Ishikawa (cell line): ENCODE measurements at regions not wholly inside any gene's neighbourhood (a gene's known extent, or its start where the extent isn't known, plus 50 kb on each side); places are given as distances from the start of the nearest gene placed in this dataset.

ENCODE experiments used
- EP300 ChIP-seq: IDR thresholded peaks from 2 replicates; pipeline ENCODE4 v1.6.1; 2012; ENCODE audit warnings: borderline replicate concordance
- MAX ChIP-seq: IDR thresholded peaks from 2 replicates; pipeline ENCODE4 v1.6.1; 2012
- NFIC ChIP-seq: IDR thresholded peaks from 2 replicates; pipeline ENCODE4 v1.6.1; 2012
- TAF1 ChIP-seq: IDR thresholded peaks from 2 replicates; pipeline ENCODE4 v1.6.1; 2012; ENCODE audit warnings: low read depth, mild to moderate bottlenecking
- YY1 ChIP-seq: IDR thresholded peaks from 2 replicates; pipeline ENCODE4 v1.6.1; 2012; ENCODE audit warnings: low read depth

DNA sequence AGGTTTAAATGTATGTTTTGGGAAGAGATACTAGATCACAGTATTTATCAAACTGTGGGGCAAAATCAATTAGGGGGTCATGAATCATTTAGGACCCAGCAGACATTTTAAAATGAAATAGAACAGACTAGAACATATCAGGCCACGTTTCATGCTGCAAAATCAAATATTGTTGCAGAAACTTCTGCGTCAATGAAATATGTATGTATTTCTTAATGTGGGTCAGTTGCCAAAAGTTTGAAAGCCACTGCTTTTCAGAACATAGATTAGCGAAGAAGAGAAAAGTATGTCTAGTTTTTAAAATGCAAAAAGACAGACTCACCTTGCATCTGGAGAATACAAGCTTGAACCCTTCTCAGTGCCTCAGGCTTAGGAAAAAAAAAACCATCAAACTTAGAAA lies 102.7 kb upstream of the BMPER start:
- no peak for TF ChIP-seq TAF1
- no peak for TF ChIP-seq EP300
- TF ChIP-seq MAX, result no peak
- no peak for TF ChIP-seq NFIC
- no peak for TF ChIP-seq YY1
